Left forelimb (tissue), 1 donor: ENCODE measurements at regions not wholly inside any gene's neighbourhood (a gene's known extent, or its start where the extent isn't known, plus 50 kb on each side); places are given as distances from the start of the nearest gene placed in this dataset.

Source experiments
- DNase-seq: peaks from one replicate; pipeline ENCODE4 v3.0.0-alpha.2; 2018; ENCODE audit warnings: low spot score

- no peak for DNase-seq
Measured at GRCh38 chr1:61523893-61524605, 200.9 kb downstream of the TM2D1 start.

- DNase-seq = no peak
Measured at GRCh38 chr1:61523229-61523628, 201.7 kb downstream of the TM2D1 start.

GRCh38 chr1:61520401-61520800 lies 204.5 kb downstream of the TM2D1 start:
- DNase-seq = no peak

GRCh38 chr1:61519631-61520030 lies 205.3 kb downstream of the TM2D1 start:
- DNase-seq = no peak

- DNase-seq = no peak
Measured at GRCh38 chr1:61518670-61519400, 206.1 kb downstream of the TM2D1 start.

- no peak for DNase-seq
Measured at GRCh38 chr1:61517345-61517744, 207.6 kb downstream of the TM2D1 start.

GRCh38 chr1:61515096-61515495 lies 209.8 kb downstream of the TM2D1 start:
- no peak for DNase-seq
